Gastroesophageal sphincter (tissue), 4 donors: ENCODE measurements at regions not wholly inside any gene's neighbourhood (a gene's known extent, or its start where the extent isn't known, plus 50 kb on each side); places are given as distances from the start of the nearest gene placed in this dataset.

Experiments
- ATAC-seq: fragments of 150-250 bp; one replicate; pipeline ENCODE4 v1.9.1; 2016; ENCODE audit warnings: mild to moderate bottlenecking, moderate library complexity
- H3K27ac ChIP-seq, 4 donors: fragments of 200-600 bp; sonication (generic) in 3 of 4; 1 replicate in 3 of 4; 2 replicates in 1 of 4; pipeline ENCODE4 v1.5.1; 2016 to 2019
- H3K27me3 ChIP-seq: fragments of 200-600 bp; sonication (generic); one replicate; pipeline ENCODE4 v1.5.1; 2019
- H3K36me3 ChIP-seq, 2 donors: fragments of 200-600 bp; sonication (generic); one replicate each; pipeline ENCODE4 v1.5.1; 2019; ENCODE audit warnings: control low read depth in 1 of 2
- H3K4me1 ChIP-seq, 3 donors: fragments of 200-600 bp; sonication (generic); 1 replicate in 2 of 3; 2 replicates in 1 of 3; pipeline ENCODE4 v1.5.1; 2016 to 2019; ENCODE audit warnings: control low read depth in 2 of 3
- H3K4me3 ChIP-seq, 2 donors: fragments of 200-600 bp; sonication (generic); one replicate each; pipeline ENCODE4 v1.5.1; 2019; ENCODE audit warnings: mild to moderate bottlenecking in 1 of 2, moderate library complexity in 1 of 2
- H3K9me3 ChIP-seq, 3 donors: fragments of 200-600 bp; sonication (generic); one replicate each; pipeline ENCODE4 v1.5.1; 2017 to 2019; ENCODE audit warnings: control low read depth in 2 of 3
- CTCF ChIP-seq, 4 experiments: fragments of 200-600 bp in 2 of 4; fragments of 450-650 bp in 2 of 4; sonication (generic) in 1 of 4; IDR thresholded peaks; one replicate each; pipeline ENCODE4 v1.5.1; 2017 to 2019; ENCODE audit warnings: antibody characterized with exemption in 4 of 4, mild to moderate bottlenecking in 2 of 4, moderate library complexity in 2 of 4
- EP300 ChIP-seq: sonication (generic); formaldehyde crosslinking; IDR thresholded peaks from one replicate; pipeline ENCODE4 v1.6.1; 2017; ENCODE audit warnings: antibody characterized with exemption, mild to moderate bottlenecking
- POLR2A ChIP-seq, 2 donors: fragments of 450-650 bp; IDR thresholded peaks; one replicate each; pipeline ENCODE4 v1.6.1; 2017; ENCODE audit warnings: antibody characterized with exemption in 2 of 2, mild to moderate bottlenecking in 2 of 2, moderate library complexity in 1 of 2
- POLR2AphosphoS5 ChIP-seq: sonication (generic); formaldehyde crosslinking; IDR thresholded peaks from one replicate; pipeline ENCODE4 v1.6.1; 2017; ENCODE audit warnings: antibody characterized with exemption
- WGBS, 2 donors: methylation state at CpG; one replicate each; pipeline ENCODE4 v1.1.5; 2018; ENCODE audit warnings: low coverage in 1 of 2; 5-methylcytosine and 5-hydroxymethylcytosine counted together

GRCh38 chr2:67013821-67014220, 383.3 kb upstream of the ETAA1 start:
- no peak for TF ChIP-seq POLR2AphosphoS5
- TF ChIP-seq CTCF (IDR thresholded peaks at IDR 0.05): no peak
- TF ChIP-seq POLR2A (IDR thresholded peaks at IDR 0.05): no peak
- no peak for TF ChIP-seq EP300

GRCh38 chr2:67015681-67016080, 381.5 kb upstream of the ETAA1 start:
- Histone ChIP-seq H3K27me3 (no peaks in the 10 kb centered on the region), H3K36me3 (no peaks in the 10 kb centered on the region), H3K4me3 (no peak overlapping the region), H3K9me3 (no peaks in the 10 kb centered on the region), H3K4me1 (no peaks in the 10 kb centered on the region), H3K27ac (no peak overlapping the region)
- TF ChIP-seq CTCF (IDR thresholded peaks at IDR 0.05) (no peak), EP300 (no peak), POLR2A (IDR thresholded peaks at IDR 0.05) (no peak), POLR2AphosphoS5 (no peak)
- ATAC-seq: no peak

More at GRCh38 chr2:67013821-67014220, 383.3 kb upstream of the ETAA1 start:
- Histone ChIP-seq H3K9me3 (no peaks in the 10 kb centered on the region), H3K4me3 (no peak overlapping the region), H3K36me3 (no peaks in the 10 kb centered on the region), H3K27me3 (no peaks in the 10 kb centered on the region), H3K4me1 (no peaks in the 10 kb centered on the region), H3K27ac (no peak overlapping the region)
- 0 to 38% methylated on average over 1 of the region's 1 CpG for WGBS, 2 donors
- no peak for ATAC-seq

- no peaks in the 10 kb centered on the region for H3K4me1 ChIP-seq
- H3K36me3 ChIP-seq: no peaks in the 10 kb centered on the region
- H3K9me3 ChIP-seq: no peaks in the 10 kb centered on the region
- H3K27ac ChIP-seq: no peak overlapping the region
- H3K27me3 ChIP-seq: no peaks in the 10 kb centered on the region
- no peak for ATAC-seq
- no peak for TF ChIP-seq EP300
- TF ChIP-seq POLR2AphosphoS5: no peak
- TF ChIP-seq CTCF (IDR thresholded peaks at IDR 0.05): no peak
- TF ChIP-seq POLR2A (IDR thresholded peaks at IDR 0.05): no peak
- WGBS, 2 donors: 100% methylated on average over 1 of the region's 1 CpG; no CpG with 5 or more reads in 1 of the 2 donors
- no peak overlapping the region for H3K4me3 ChIP-seq
These were observed 378.8 kb upstream of the ETAA1 start for GRCh38 chr2:67018301-67018700.

GRCh38 chr2:67032076-67032475, 365.1 kb upstream of the ETAA1 start:
- Histone ChIP-seq H3K4me3 (no peak overlapping the region), H3K9me3 (no peaks in the 10 kb centered on the region), H3K36me3 (no peaks in the 10 kb centered on the region), H3K4me1 (peaks cover 0 to 9% (median 0%) of the 10 kb centered on the region in 3 donors), H3K27ac (no peak overlapping the region), H3K27me3 (no peaks in the 10 kb centered on the region)
- TF ChIP-seq EP300: no peak
- TF ChIP-seq POLR2AphosphoS5: peak; percentile 37
- 49 to 50% methylated on average over 2 of the region's 2 CpGs for WGBS, 2 donors
- no peak for ATAC-seq

- no peaks in the 10 kb centered on the region for H3K9me3 ChIP-seq
- H3K4me1 ChIP-seq: peaks cover 0 to 16% (median 0%) of the 10 kb centered on the region in 3 donors
- H3K36me3 ChIP-seq: no peaks in the 10 kb centered on the region
- WGBS, 2 donors: 67 to 87% methylated on average over 4 to 5 of the region's 5 CpGs
- no peak for ATAC-seq
- H3K27ac ChIP-seq: no peak overlapping the region
- TF ChIP-seq EP300 (no peak), POLR2AphosphoS5 (no peak), POLR2A (IDR thresholded peaks at IDR 0.05) (no peak), CTCF (IDR thresholded peaks at IDR 0.05) (no peak)
- no peak overlapping the region for H3K4me3 ChIP-seq
- no peaks in the 10 kb centered on the region for H3K27me3 ChIP-seq
These were observed 360.7 kb upstream of the ETAA1 start for GRCh38 chr2:67036444-67036843.
